Activated CD4-positive, alpha-beta T cell treated with anti-CD3 and anti-CD28 coated beads, Interleukin-2, amount 50 U/mL, for 48 hours (primary cell): ENCODE measurements at regions not wholly inside any gene's neighbourhood (a gene's known extent, or its start where the extent isn't known, plus 50 kb on each side); places are given as distances from the start of the nearest gene placed in this dataset.
"Not testable (repeated sequence)": the region's sequence is repeated elsewhere in the genome, so short reads cannot be mapped to it uniquely, and the experiment has no call there.

Experiments used
- DNase-seq, 2 experiments: peaks; one replicate each; pipeline ENCODE4 v3.0.0-alpha.2; 2020

DNA sequence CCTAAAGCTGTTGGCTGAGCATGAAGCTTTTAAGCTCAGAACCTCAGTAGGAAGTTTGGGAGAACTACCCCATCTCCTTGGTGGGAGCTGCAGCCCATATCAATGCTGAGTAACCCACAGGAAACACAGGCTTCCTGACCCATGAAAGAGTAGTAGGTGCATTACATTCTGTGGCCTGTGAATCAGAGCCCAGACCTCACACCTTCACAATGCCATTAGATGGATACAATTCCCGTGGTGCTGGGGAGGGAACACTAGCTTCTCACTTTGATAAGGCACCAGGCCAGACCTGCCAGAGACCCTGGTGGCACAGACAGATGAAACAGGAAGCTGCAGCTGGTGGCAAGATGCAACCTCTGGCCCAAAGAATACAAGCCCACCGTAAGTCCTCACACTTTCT lies 308.8 kb downstream of the NPHP4 start:
- no peak for DNase-seq

GRCh38 chr1:5682626-5683225 lies 309.5 kb downstream of the NPHP4 start:
- no peak for DNase-seq

DNA sequence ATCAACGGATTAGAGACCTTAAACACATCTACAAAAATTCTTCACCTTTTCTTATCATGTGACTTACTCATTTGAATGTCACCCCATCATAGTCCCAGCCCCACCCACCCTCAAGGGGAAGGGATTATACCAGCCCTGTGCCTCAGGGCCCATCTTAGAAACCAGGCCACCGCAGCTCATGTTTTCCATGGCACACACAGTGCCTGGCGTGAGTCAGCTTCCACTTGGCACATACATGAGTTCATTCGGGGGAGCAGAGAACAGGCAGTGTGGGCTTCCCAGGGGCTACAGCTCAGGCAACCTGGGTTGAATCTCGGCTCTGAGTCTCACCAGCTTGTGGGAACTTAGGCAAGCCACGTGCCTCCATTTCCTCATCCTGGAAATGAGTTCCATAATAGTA lies 310.6 kb downstream of the NPHP4 start:
- DNase-seq, result no peak

DNA sequence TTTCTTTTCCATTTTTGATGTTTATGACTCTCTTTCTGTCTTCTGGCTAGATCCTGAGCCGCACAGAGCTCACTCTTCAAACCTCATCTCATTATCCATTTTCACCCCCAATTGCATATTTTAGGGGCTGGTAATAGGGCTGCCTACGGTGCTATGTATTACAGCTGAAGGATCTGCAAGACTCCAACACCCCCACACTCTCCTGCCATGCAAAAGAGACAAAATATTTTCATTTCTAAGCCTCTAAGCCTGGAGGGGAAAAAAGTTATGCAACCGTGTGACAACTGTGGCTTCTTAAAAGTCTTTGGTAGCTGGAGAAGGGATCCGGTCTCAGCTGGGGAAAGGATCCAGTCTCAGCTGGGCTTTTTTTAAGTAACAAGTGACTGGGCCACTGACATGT lies 311.6 kb downstream of the NPHP4 start:
- DNase-seq, result no peak

DNA sequence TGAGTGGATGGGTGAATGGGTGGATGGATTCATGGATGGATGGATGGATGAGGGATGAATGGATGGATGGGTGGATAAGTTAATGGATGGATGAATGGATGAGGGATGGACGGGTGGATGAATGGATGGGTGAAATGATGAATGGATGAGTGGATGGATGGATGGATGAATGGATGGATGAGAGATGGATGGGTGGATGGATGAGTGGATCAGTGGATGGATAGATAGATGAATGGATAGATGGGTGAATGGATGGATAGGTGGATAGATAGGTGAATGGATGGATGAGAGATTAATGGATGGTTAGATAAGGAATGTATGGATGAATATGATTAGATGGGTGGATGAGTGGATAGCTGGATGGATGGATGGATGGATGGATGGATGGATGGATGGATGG lies 313.5 kb downstream of the NPHP4 start:
- DNase-seq, result no peak

- not testable (repeated sequence) for DNase-seq
Observed at GRCh38 chr1:5672355-5672754, 319.9 kb downstream of the NPHP4 start.

- no peak for DNase-seq
Observed at GRCh38 chr1:5670590-5671350, 321.5 kb downstream of the NPHP4 start.

DNA sequence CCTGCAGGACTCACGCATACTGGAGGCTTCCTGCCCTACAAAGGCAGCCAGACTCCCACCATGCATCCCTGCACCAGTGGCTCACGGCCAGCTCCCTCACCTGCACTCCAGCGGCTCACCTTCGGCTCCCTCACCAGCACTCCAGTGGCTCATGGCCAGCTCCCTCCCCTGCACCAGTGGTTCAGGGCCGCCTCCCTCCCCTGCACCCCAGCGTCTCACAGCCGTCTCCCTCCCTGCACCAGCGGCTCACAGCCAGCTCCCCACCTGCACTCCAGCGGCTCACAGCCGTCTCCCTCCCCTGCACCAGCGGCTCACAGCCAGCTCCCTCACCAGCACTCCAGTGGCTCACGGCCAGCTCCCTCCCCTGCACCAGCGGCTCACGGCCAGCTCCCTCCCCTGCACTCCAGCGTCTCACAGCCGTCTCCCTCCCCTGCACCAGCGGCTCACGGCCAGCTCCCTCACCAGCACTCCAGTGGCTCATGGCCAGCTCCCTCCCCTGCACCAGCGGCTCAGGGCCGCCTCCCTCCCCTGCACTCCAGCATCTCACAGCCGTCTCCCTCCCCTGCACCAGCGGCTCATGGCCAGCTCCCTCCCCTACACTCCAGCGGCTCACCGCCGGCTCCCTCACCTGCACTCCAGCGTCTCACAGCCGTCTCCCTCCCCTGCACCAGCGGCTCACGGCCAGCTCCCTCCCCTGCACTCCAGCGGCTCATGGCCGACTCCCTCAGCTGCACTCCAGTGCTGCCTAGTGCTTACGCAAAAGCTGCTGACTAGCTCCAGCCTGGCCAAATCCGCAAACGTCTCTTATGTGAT lies 324.5 kb downstream of the NPHP4 start:
- DNase-seq, result no peak

DNA sequence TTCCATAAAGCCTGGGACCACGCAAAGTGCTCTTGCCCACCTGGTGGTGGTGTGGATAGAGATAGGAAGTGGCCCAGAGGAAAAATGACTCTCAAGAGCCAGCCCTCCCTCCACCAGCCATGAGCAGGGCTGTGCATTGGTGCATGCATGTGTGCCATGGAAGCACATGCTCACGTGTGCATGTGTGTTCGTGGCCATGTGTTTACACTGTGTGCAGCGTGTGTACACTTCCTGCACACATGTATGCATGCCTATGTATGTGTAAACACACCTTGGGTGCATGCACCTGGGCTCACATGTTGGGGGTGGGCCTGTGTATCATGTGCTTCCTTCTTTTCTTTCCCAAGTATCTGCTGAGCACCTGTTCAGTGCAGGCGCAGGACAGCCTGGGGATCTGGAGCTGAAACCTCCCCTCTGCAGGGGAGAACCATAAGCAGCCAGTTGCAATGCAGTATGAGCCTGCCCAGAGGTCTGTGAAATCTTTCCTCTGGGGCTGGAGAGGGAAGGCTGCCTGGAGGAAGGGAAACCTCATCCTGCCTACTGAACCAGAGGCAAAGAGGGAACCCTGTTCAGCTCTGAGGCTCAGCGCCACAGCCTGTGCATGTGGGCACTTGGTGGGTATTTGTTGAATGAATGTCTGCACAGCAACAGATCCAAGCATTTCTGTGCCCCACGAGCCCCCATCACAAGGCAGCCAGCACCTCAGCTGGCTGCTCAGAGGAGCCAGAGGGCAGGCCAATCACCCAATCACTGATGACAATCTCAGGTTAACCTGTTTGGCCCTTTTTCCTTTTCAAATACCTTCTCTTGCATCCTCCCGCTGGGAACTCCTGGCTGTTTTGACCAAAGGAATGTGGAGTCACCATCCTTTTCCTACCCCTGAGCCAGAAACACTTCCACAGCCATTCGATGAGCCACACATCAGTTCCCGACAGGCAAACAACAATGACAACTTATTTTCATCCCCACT lies 327.0 kb downstream of the NPHP4 start:
- no peak for DNase-seq

GRCh38 chr1:5664081-5664768 lies 328.0 kb downstream of the NPHP4 start:
- no peak for DNase-seq

DNA sequence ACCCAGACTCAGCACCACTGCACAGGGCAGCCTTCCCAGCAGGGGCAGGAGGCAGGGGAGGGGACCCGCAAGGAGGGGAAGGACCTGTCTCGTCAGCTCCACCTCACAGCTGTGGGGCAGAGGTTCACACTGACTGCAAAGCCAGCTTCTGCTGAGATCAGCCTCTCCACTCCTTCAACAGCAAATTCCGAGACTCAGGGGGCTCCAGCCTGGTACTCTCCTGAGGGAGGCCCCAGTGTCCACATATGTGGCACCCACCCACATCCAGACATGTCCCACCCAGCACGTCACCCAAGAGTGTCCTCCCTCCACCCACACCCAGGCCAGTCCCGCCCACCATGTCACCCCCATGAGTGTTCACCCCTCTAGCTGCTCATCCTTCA lies 329.5 kb downstream of the NPHP4 start:
- DNase-seq, result no peak

DNA sequence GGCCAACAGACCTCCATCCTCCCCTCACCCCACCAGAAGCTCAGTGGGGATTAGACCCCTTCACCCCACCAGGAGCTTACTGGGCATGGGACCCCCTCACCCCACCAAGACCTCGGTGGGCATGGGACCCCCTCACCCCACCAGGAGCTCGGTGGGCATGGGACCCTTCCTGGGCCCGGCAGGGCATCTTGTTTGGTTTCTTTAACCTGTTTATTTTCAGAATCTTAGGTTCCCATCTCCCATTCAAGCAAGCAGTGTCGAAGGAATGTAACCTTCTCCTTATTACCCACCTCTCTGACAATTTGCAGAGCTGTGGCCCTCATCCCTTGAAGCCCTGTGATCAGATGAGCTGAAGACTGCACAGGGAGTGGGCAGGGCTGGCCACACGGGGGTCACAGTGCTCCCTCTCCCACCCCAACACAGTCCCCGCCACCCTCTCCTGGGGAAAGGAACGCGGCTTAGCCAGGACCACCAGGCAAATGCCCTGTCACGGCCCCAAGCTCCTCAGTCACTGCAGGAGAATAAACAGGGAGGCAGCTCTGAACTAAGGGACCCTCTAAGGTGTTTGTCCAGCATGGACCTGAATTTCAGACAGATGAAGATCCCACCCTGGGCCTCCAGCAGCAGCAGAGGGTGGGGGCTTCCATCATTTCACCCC lies 330.0 kb downstream of the NPHP4 start:
- DNase-seq, result no peak

DNA sequence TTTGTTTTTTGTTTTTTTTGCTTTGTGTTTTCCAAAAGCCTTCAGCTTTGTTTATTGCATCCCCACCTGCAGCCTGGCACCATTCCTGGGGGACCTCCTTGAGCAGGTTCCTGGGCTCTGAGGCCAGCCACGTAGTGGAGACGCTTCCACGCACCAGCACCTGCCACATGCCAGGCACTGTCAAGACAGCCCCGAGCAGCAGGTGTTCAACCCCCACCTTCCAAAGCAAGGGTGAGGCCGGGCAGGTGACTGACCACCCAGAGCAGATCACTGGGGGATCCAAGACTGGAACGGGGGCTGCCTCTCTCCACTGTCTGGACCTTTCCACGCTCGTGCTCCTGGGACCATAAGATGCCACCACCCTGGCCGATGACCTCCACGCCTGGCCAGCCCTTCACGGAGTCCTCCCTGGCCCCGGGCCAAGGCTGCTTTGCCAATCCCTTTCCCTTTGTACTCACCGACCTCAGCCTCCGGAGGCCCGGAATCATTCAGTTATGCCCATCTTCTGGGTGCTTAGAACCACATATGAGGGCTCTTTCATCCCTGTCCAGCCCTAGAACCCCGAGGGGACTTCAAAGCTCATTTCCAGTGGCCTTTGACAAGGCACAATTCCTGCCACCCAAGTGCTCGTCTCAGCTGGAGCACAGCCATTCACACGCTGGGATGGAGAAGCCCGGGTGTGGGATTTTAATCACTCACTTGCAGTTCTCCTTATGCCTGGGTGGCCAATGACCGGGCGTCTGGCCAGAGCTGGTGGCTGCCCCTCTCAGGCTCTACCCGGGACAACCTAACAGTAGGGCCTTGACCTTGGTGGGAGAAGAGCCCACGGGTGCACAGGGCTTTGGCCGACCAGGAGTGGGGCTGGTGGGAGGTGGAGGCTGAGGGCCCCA lies 330.8 kb downstream of the NPHP4 start:
- DNase-seq, result no peak

- no peak for DNase-seq
Observed at GRCh38 chr1:5660141-5660935, 331.9 kb downstream of the NPHP4 start.

DNA sequence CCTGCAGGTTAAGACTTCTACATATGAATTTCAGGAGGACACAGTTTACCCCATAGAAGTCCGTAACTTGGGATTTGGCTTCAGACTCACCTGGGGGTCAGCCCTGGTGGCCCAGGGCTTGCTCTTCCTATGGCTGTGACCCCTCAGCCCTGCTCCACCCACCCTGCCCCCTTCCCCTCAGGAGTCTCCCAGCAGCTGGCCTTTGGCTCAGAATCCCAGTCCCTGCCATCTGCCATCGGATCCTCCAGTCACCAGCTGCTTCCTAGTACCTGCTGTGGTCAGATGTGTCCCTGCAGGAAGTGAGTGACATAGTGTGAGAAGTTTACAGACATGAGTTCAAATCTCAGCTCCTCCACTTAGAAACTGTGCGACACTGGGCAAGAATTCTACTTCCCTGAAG lies 332.6 kb downstream of the NPHP4 start:
- DNase-seq, result no peak

DNA sequence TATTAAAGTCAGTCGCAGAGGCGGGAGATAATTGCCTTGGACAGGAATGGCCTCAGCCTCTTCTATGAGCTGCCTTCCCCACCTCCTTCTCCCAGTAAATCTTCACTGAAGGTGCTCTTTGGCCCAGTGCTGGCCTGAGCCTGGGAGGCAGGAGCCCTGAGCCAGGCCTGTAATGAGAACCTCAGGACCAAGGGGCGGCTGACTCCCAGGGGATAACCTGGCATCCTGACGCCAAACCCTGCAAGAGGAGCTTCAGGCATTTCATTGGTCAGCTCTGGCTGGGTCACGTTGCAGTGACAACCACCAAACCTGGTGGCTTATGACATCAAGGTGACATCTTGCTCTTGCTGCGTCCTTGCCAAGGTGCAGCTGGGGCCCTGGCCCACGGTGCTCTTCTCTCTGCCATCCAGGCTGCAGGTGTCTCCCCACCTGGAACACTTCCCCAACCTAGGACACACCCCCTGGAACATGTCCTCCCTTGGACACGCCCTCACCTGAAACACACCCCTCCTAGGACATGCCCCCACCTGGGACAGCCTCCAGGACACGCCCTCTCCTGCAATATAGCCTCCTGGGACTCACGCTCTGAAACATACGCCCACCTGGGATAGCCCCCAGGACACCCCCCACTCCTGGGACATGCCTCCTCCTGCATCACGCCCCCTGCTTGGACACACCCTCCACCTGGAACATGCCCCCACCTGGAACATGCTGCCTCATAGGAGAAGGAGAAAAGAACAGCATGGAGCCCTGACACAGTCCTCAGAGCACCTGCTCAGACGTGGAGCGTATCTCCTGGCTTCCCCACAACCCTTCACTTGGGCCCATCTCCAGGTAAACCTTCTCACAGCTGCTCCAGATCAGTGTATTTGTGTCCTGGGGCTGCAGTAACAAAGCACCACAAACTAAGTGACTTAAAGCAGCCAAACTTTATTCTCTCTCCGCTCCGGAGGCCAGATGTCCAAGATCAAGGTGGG lies 333.6 kb downstream of the NPHP4 start:
- DNase-seq, result no peak

DNA sequence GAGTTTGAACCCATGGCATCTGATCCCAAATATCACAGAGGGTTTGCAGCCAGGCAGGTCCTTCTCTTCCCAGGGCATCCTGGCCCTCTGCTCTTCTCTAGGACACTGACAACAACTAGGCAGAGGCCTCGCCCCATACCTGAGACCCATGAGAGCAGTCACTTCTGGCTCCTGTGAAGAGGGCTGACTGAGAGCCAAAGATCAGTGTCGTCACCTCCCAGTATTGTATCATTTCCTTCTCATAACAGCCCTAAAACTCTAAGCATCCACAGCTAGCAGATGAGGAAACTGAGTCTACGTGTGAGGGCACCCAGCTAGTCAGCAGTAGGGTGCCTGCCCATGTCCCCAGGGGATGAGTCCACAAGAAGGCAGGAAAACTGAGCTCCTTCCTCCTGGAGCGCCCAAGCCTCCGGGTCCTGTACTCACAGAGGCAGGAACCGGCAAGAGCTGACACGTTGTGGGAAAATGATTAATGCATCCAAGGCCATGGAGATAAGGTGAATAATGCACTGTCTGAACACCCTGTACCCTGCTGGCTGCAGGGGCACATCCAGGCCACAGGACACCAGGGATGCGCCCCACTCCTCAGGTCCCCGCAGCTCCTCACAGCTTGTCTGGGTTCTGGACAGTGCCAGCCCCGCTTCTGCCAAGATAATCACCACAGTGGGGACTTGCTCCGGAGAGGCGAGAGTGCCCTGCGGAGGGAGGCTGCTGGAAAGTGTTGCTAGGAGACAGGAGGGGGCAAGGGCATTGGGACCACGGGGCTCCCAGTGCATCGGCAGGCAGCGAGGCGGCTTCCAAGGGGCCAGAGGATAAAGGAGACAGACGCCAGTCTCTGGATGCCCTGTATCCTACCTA lies 340.0 kb downstream of the NPHP4 start:
- no peak for DNase-seq
